ENCODE measurements at regions not wholly inside any gene's neighbourhood (a gene's known extent, or its start where the extent isn't known, plus 50 kb on each side); places are given as distances from the start of the nearest gene placed in this dataset.

GRCh38 chr3:117914540-117915100 is 1120.0 kb downstream of the IGSF11 start:
- H2BK120ac ChIP-seq (replicated peaks; ENCODE audit: low read depth, low read length), result no peak overlapping the region
- H3K4ac ChIP-seq (replicated peaks; ENCODE audit: insufficient read length, low read depth, low read length), result no peak overlapping the region
- no peak overlapping the region for H2BK20ac ChIP-seq (ENCODE audit: low read length)
- no peak overlapping the region for H2BK5ac ChIP-seq (ENCODE audit: low read depth, low read length)
- ChIA-PET CTCF (ENCODE audit: partially characterized antibody) (interaction anchor here (0.8 to 1.0 kb wide), 2 partner anchors 8 to 1083 kb away, joined by 3 to 4 read pairs; no protein-coding TSS in a partner anchor), POLR2A (ENCODE audit: partially characterized antibody) (no interaction called here)
- no peak overlapping the region for H4K8ac ChIP-seq (ENCODE audit: extremely low read depth, insufficient read depth, low read length)
- no peaks in the 10 kb centered on the region for H3K79me1 ChIP-seq (ENCODE audit: low read depth, low read length)
- H3K9me3 ChIP-seq (ENCODE audit: insufficient read depth in 2 of 2, low read depth in 1 of 2, low read length in 1 of 2), result no peaks in the 10 kb centered on the region
- H3K56ac ChIP-seq (replicated peaks; ENCODE audit: insufficient read length, low read depth, low read length), result no peak overlapping the region
- H4K5ac ChIP-seq (ENCODE audit: insufficient read length, low read depth, low read length), result no peak overlapping the region
- no peak overlapping the region for H3K27ac ChIP-seq (ENCODE audit: low read depth, low read length)
- H2BK12ac ChIP-seq (ENCODE audit: low read depth, low read length), result no peak overlapping the region
- DNase-seq (ENCODE audit: low read depth in 1 of 2, low spot score in 2 of 2) (no peak), FAIRE-seq (no peak)
- no peak overlapping the region for H3K23ac ChIP-seq (ENCODE audit: insufficient read length)
- no peak overlapping the region for H3K4me3 ChIP-seq (ENCODE audit: extremely low read depth in 1 of 4, insufficient read depth in 2 of 4, low read depth in 3 of 4, low read length in 4 of 4)
- no peaks in the 10 kb centered on the region for H3K36me3 ChIP-seq (ENCODE audit: control insufficient read depth in 2 of 4, insufficient read depth in 4 of 4, low read length in 3 of 4)
- no peaks in the 10 kb centered on the region for H3K27me3 ChIP-seq (replicated peaks in 1 of 4; ENCODE audit: control insufficient read depth in 3 of 4, extremely low read depth in 1 of 4, insufficient read depth in 3 of 4, low read length in 3 of 4)
- no peak overlapping the region for H3K14ac ChIP-seq (ENCODE audit: insufficient read length)
- H4K20me1 ChIP-seq (replicated peaks in 1 of 2; ENCODE audit: control insufficient read depth in 1 of 2, insufficient read depth in 2 of 2, low read length in 2 of 2), result no peaks in the 10 kb centered on the region
- no peak overlapping the region for H2BK15ac ChIP-seq (ENCODE audit: low read length)
- peaks cover 0 to 5% (median 2%) of the 10 kb centered on the region in 4 experiments; a peak in 3 of 7 replicates for H3K4me1 ChIP-seq (replicated peaks in 1 of 4; ENCODE audit: control insufficient read depth in 3 of 4, insufficient read depth in 4 of 4, low read length in 3 of 4)
- H2AK5ac ChIP-seq (ENCODE audit: low read depth, low read length), result no peak overlapping the region
- no peak overlapping the region for H4K91ac ChIP-seq (replicated peaks; ENCODE audit: insufficient read length, low read length)
- no peaks in the 10 kb centered on the region for H3K79me2 ChIP-seq (ENCODE audit: control insufficient read depth in 1 of 2, insufficient read depth in 2 of 2, low read length in 2 of 2)
- no peak overlapping the region for H3K4me2 ChIP-seq (ENCODE audit: insufficient read depth in 1 of 2, low read depth in 2 of 2, low read length in 2 of 2)
- TF ChIP-seq CBX8 (IDR thresholded peaks at IDR 0.05; ENCODE audit: borderline replicate concordance, low read depth, low read length), result no peak
- no peak for TF ChIP-seq GTF2F1 (IDR thresholded peaks at IDR 0.05; ENCODE audit: borderline replicate concordance, low read depth, low read length)
- no peak for TF ChIP-seq TAF7 (optimal IDR thresholded peaks at IDR 0.05; ENCODE audit: borderline replicate concordance, low read depth, low read length)
- TF ChIP-seq SP1 (IDR thresholded peaks at IDR 0.05; ENCODE audit: low read depth, low read length), result no peak
- TF ChIP-seq CHD1 (IDR thresholded peaks at IDR 0.05; ENCODE audit: low read depth, low read length), result no peak
- no peak for TF ChIP-seq SRF (IDR thresholded peaks at IDR 0.05; ENCODE audit: low read depth, low read length)
- no peak for TF ChIP-seq BRCA1 (IDR thresholded peaks at IDR 0.05; ENCODE audit: low read depth, low read length)
- TF ChIP-seq HDAC2 (IDR thresholded peaks at IDR 0.05; ENCODE audit: borderline replicate concordance in 1 of 2, low read depth in 2 of 2, low read length in 2 of 2), result no peak
- H2AFZ ChIP-seq (ENCODE audit: low read length), result no peak overlapping the region
- no peak overlapping the region for H3K18ac ChIP-seq (ENCODE audit: extremely low read depth, low read length)
- WGBS, 2 experiments (ENCODE audit: extremely low coverage in 1 of 2, insufficient coverage in 1 of 2, insufficient read length in 1 of 2, insufficient replicate concordance in 2 of 2, low coverage in 1 of 2, low lambda C conversion rate in 2 of 2, missing lambda C conversion rate in 1 of 2), result 90% methylated on average over 8 of the region's 8 CpGs; no CpG with 5 or more reads in 1 of the 2 experiments
- H3K9ac ChIP-seq (replicated peaks in 1 of 4; ENCODE audit: extremely low read depth in 1 of 4, low read depth in 3 of 4, low read length in 3 of 4), result no peak overlapping the region
- no peaks in the 10 kb centered on the region for H3K23me2 ChIP-seq (ENCODE audit: low read depth, low read length)
